GM10266 (cell line): ENCODE measurements at regions not wholly inside any gene's neighbourhood (a gene's known extent, or its start where the extent isn't known, plus 50 kb on each side); places are given as distances from the start of the nearest gene placed in this dataset.
"Not testable (repeated sequence)": the region's sequence is repeated elsewhere in the genome, so short reads cannot be mapped to it uniquely, and the experiment has no call there.

Source experiments
- DNase-seq: peaks from one replicate; pipeline ENCODE4 v3.0.0; 2012; ENCODE audit errors: extremely low spot score
- CTCF ChIP-seq: IDR thresholded peaks from 2 replicates; pipeline ENCODE4 v1.5.1; 2012; ENCODE audit warnings: mild to moderate bottlenecking, low read depth; ENCODE audit not compliant: control insufficient read depth, insufficient read depth; ENCODE audit errors: missing control alignments

DNA sequence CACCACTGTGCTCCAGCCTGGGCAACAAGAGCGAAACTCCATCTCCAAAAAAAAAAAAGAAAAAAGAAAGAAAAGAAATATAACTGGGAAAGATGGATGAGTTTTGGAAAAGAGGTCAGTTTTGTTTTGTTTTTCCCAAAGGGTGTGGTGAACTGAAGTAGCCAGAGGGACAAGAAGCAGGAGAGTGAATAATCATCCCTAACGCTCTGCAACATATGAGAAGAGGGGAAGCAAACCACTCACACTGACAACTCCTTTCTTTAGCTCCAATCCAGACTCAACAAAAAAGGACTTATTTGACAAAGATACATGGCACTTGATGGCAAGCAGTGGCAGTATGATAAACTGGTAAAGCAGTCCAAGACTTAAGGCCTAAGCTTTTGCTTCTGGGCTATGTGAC lies 176.1 kb upstream of the HMHB1 start:
- no peak for DNase-seq
- no peak for TF ChIP-seq CTCF

DNA sequence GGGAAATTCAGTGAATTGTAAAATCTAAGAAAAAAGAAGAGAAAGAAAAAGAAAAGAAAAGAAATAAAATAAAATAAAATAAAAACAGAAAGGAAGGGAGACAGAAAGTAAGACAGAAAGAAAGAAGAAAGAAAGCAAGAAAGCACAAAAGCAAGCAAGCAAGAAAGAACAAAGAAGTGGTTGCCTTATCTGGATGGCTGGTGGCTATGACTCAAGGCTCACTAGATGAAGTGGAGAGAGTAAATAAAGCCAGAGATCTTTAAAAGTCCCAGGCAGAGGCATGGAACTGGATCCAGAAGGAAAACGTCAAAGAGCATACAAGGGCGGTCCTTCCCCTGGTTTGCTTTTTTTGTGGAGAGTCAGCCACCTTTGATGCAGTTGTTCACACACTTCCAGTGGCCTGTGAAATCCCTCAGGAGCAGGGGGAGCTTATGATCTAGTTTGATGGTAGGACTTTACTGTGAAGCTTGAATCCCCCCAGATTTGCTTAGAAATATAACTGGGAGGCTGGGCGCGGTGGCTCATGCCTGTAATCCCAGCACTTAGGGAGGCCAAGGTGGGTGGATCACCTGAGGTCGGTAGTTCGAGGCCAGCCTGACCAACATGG lies 176.7 kb upstream of the HMHB1 start:
- no peak for DNase-seq
- TF ChIP-seq CTCF: no peak

GRCh38 chr5:143634689-143635088 lies 177.3 kb upstream of the HMHB1 start:
- TF ChIP-seq CTCF: no peak
- DNase-seq: no peak

- no peak for TF ChIP-seq CTCF
- no peak for DNase-seq
These were observed 181.9 kb upstream of the HMHB1 start for GRCh38 chr5:143629871-143630659.

DNA sequence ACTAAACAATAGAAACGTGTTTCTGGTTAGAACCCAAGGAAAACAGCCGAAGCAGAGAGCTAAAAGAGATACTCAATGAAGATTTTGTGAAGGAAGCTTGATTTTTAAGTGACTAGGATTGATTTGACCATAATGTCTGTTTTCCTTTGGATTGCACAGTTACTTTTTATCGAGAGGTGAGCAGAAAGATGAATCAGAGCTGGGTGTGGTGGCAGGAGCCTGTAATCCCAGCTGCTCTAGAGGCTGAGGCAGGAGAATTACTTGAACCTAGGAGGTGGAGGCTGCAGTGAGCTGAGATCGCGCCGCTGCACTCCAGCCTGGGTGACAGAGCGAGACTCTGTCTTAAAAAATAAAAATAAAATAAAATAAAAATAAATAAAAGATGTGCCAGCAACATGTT lies 186.9 kb upstream of the HMHB1 start:
- not testable (repeated sequence) for DNase-seq

DNA sequence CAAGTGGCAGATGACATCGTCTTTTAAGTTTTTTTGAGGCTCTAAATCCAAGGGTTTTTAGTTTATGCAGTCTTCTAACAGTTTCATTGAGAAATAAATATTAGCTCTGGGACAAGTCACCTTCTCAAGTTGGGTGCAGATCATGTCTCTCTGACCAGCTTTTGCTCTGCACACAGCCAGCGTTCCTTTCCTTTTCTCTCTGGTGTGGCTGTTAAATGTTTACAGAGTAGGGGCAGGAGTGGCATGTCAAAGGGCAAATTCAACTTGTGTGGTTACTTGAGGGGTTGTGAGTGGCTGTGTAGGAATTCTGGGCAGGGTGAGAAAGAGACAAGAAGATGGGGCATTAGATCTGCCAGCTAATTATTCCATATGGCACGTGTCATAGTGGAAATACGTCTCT lies 187.5 kb upstream of the HMHB1 start:
- no peak for TF ChIP-seq CTCF
- no peak for DNase-seq

DNA sequence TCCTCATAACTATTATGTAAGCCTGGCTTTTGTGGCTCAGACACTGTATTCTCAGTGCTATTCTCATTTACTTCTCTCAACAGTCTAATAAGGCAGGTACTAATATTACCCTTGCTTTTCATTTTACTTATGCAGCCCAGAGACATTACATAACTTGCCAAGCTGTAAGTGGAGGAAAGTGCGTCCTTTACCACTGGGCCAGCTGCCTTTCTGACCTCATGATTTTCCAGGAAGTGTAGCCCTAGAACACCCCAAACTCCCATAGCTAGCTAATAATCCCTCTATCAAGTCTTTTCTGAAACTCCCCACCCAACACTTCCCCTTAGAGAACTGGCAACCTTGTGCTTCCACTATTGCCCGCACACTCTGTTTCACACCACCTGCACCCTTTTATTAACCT lies 192.9 kb upstream of the HMHB1 start:
- DNase-seq: no peak
- TF ChIP-seq CTCF: no peak
